ENCODE measurements at regions not wholly inside any gene's neighbourhood (a gene's known extent, or its start where the extent isn't known, plus 50 kb on each side); places are given as distances from the start of the nearest gene placed in this dataset.

DNA sequence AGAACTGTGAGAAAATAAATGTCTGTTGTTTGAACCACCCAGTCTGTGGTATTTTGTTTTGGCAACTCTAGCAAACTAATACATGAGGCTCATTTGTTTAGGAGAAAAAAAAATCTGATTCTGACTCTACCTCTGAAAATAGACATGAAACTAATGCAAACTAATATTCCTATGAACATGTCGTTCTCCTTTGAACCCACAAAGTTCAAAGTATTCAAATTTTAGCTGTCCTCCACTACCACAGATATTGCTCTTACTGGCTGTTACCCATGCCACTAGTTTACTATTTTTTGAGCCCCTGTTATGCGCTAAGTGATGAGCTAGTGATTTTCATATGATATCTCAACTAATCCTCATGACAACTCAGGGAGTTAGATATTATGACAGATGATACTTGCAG, 58.8 kb upstream of the ZNF804B start:
- intact Hi-C loops (cut with micrococcal nuclease): no loop called here
- DNase-seq (no peak), ATAC-seq (no peak)
- Mint-ChIP-seq H3K4me1 (ENCODE audit: low read depth) (no peaks in the 10 kb centered on the region), H3K36me3 (ENCODE audit: low read depth) (no peaks in the 10 kb centered on the region), H3K4me3 (no peak overlapping the region), H3K9me3 (no peaks in the 10 kb centered on the region), H3K27ac (no peak overlapping the region), H3K27me3 (no peaks in the 10 kb centered on the region)
- ChIA-PET POLR2A (no interaction called here), CTCF (interaction anchor here (1.3 kb wide), 1 partner anchor 9 kb away, joined by 3 read pairs; no protein-coding TSS in a partner anchor)
- TF ChIP-seq CTCF (IDR thresholded peaks at IDR 0.05): no peak

- H3K9me3 Mint-ChIP-seq: no peaks in the 10 kb centered on the region
- no peaks in the 10 kb centered on the region for H3K4me1 Mint-ChIP-seq (ENCODE audit: low read depth)
- H3K36me3 Mint-ChIP-seq (ENCODE audit: low read depth): no peaks in the 10 kb centered on the region
- CTCF ChIA-PET: no interaction called here
- no peak overlapping the region for H3K27ac Mint-ChIP-seq
- DNase-seq (no peak), ATAC-seq (no peak)
- H3K4me3 Mint-ChIP-seq: no peak overlapping the region
- intact Hi-C loops (cut with micrococcal nuclease): no loop called here
- POLR2A ChIA-PET: no interaction called here
- TF ChIP-seq CTCF (IDR thresholded peaks at IDR 0.05): no peak
- H3K27me3 Mint-ChIP-seq: no peaks in the 10 kb centered on the region
These were observed 65.3 kb upstream of the ZNF804B start for GRCh38 chr7:88694207-88694606.

DNA sequence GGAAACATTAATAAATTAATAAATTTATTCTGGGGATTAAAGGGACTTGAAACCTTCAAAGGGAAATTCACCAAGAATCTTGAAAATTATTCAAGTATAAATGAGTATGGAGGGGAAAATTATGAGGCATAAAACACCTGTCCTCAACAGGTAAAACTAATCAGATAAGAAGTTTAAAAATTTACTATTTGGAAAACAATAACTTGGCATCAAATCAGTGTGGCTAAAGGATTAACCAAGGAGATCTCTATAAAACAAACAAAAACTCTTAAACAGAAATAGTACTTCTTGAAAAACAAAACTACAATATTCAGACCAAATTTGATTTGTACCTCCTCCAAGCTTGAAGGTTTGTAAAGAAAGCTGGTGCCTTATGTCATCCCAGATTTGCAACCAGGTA, 66.4 kb upstream of the ZNF804B start:
- intact Hi-C loops (cut with micrococcal nuclease): no loop called here
- ChIA-PET POLR2A (no interaction called here), CTCF (no interaction called here)
- TF ChIP-seq CTCF (IDR thresholded peaks at IDR 0.05): no peak
- Mint-ChIP-seq H3K4me1 (ENCODE audit: low read depth) (no peaks in the 10 kb centered on the region), H3K27me3 (no peaks in the 10 kb centered on the region), H3K4me3 (no peak overlapping the region), H3K27ac (no peak overlapping the region), H3K9me3 (no peaks in the 10 kb centered on the region), H3K36me3 (ENCODE audit: low read depth) (no peaks in the 10 kb centered on the region)
- ATAC-seq (no peak), DNase-seq (no peak)

DNA sequence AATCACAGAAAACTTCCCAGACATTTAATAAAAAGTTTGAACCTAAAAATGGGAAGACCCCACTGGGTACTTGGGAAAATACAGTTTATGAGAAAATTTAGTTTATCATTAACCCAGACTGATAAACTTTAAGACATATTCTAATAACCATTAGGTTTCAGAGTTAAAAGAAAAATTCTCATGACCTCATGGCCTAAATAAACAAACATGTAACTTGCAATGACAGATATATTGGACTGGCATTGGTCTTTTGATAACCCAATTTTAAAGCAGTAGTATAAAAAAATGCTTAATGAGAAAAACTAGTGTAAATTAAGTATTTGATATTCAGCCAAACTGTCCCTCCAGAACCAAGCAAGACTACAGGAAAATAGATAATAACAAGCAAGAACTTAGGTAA, 67.0 kb upstream of the ZNF804B start:
- Mint-ChIP-seq H3K4me3 (no peak overlapping the region), H3K27me3 (no peaks in the 10 kb centered on the region), H3K27ac (no peak overlapping the region), H3K9me3 (no peaks in the 10 kb centered on the region), H3K4me1 (ENCODE audit: low read depth) (no peaks in the 10 kb centered on the region), H3K36me3 (ENCODE audit: low read depth) (no peaks in the 10 kb centered on the region)
- intact Hi-C loops (cut with micrococcal nuclease): no loop called here
- TF ChIP-seq CTCF (IDR thresholded peaks at IDR 0.05): no peak
- DNase-seq (no peak), ATAC-seq (no peak)
- ChIA-PET POLR2A (no interaction called here), CTCF (no interaction called here)

- POLR2A ChIA-PET: interaction anchor here (0.5 kb wide), 1 partner anchor 19 kb away, joined by 3 read pairs; no protein-coding TSS in a partner anchor
- H3K36me3 Mint-ChIP-seq (ENCODE audit: low read depth): no peaks in the 10 kb centered on the region
- no peak for DNase-seq
- H3K4me1 Mint-ChIP-seq (ENCODE audit: low read depth): no peaks in the 10 kb centered on the region
- no peak overlapping the region for H3K4me3 Mint-ChIP-seq
- H3K9me3 Mint-ChIP-seq: no peaks in the 10 kb centered on the region
- intact Hi-C loops (cut with micrococcal nuclease): no loop called here
- H3K27me3 Mint-ChIP-seq: no peaks in the 10 kb centered on the region
- no peak overlapping the region for H3K27ac Mint-ChIP-seq
- TF ChIP-seq CTCF (IDR thresholded peaks at IDR 0.05): no peak
- ATAC-seq: no peak
- CTCF ChIA-PET: no interaction called here
These were observed 69.7 kb upstream of the ZNF804B start for GRCh38 chr7:88689821-88690220.
